ENCODE measurements at regions not wholly inside any gene's neighbourhood (a gene's known extent, or its start where the extent isn't known, plus 50 kb on each side); places are given as distances from the start of the nearest gene placed in this dataset.

GRCh38 chr18:72207280-72207679 lies 336.9 kb downstream of the CBLN2 start:
- no peak overlapping the region for H3K4me3 Mint-ChIP-seq
- H3K36me3 ChIP-seq (replicated peaks in 1 of 2; ENCODE audit: control insufficient read depth in 1 of 2, insufficient read depth in 2 of 2, low read length in 2 of 2): no peaks in the 10 kb centered on the region
- 100% methylated on average over 1 of the region's 6 CpGs for WGBS (ENCODE audit: insufficient coverage)
- H3K27me3 ChIP-seq (ENCODE audit: control insufficient read depth in 2 of 2, insufficient read depth in 2 of 2, low read length in 2 of 2): no peaks in the 10 kb centered on the region
- peaks cover 3 to 14% (median 8%) of the 10 kb centered on the region in 7 donors for H3K9me3 Mint-ChIP-seq
- TF ChIP-seq CTCF (IDR thresholded peaks at IDR 0.05): no peak
- H3K27ac Mint-ChIP-seq: no peak overlapping the region
- no peak overlapping the region for H2AFZ ChIP-seq (ENCODE audit: insufficient read depth, low read depth, low read length, poor library complexity, severe bottlenecking)
- no peak overlapping the region for H3K9ac ChIP-seq (ENCODE audit: insufficient read depth, low read length, poor library complexity, severe bottlenecking)
- H3K4me1 Mint-ChIP-seq: no peaks in the 10 kb centered on the region
- no peaks in the 10 kb centered on the region for H4K20me1 ChIP-seq (ENCODE audit: insufficient read depth, low read length)
- peaks cover 9 to 11% of the 10 kb centered on the region in 2 donors for H3K9me3 ChIP-seq (replicated peaks in 1 of 2; ENCODE audit: control insufficient read depth in 1 of 2, insufficient read depth in 1 of 2, low read length in 2 of 2)
- no peak for DNase-seq
- H3K4me3 ChIP-seq (replicated peaks in 1 of 3; ENCODE audit: low read depth in 2 of 3, low read length in 3 of 3): no peak overlapping the region
- intact Hi-C loops (cut with micrococcal nuclease): no loop called here
- H3K27ac ChIP-seq (ENCODE audit: low read depth in 1 of 2, low read length in 2 of 2): no peak overlapping the region
- no peak overlapping the region for H3K4me2 ChIP-seq (replicated peaks; ENCODE audit: extremely low read depth, low read length, poor library complexity, severe bottlenecking)
- no peaks in the 10 kb centered on the region for H3K4me1 ChIP-seq (ENCODE audit: control insufficient read depth in 1 of 2, insufficient read depth in 2 of 2, low read length in 2 of 2)
- H3K36me3 Mint-ChIP-seq: no peaks in the 10 kb centered on the region
- no peaks in the 10 kb centered on the region for H3K79me2 ChIP-seq (ENCODE audit: insufficient read depth, low read length)
- H3K27me3 Mint-ChIP-seq (ENCODE audit: low read depth in 3 of 3): peaks cover 0 to 1% (median 0%) of the 10 kb centered on the region in 3 donors

DNA sequence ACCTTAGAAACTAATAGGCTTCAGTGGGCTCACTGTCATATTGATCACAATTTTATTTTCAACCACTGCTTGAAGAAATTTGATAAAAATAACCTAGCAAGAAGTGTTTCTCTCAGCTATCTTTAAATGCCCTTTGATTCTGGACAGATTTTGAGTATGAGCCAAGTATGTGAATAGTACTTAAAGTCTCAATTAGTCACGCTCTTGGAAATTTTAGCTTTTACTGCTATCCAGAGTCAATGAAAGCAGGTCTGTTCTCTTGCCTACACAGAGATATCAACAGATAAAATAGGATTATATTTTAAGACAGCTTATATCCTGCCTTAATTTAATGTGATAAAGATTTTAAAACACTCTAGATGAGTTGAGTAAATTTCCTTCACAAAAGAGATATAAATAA lies 337.3 kb downstream of the CBLN2 start:
- no CpG with 5 or more reads among the region's 1 CpG for WGBS (ENCODE audit: insufficient coverage)
- intact Hi-C loops (cut with micrococcal nuclease): no loop called here

More for the DNA sequence above, 337.3 kb downstream of the CBLN2 start:
- no peak for TF ChIP-seq CTCF (IDR thresholded peaks at IDR 0.05)
- H3K4me3 ChIP-seq (replicated peaks in 1 of 3; ENCODE audit: low read depth in 2 of 3, low read length in 3 of 3): no peak overlapping the region
- DNase-seq: no peak
- no peak overlapping the region for H3K4me2 ChIP-seq (replicated peaks; ENCODE audit: extremely low read depth, low read length, poor library complexity, severe bottlenecking)
- H3K9me3 ChIP-seq (replicated peaks in 1 of 2; ENCODE audit: control insufficient read depth in 1 of 2, insufficient read depth in 1 of 2, low read length in 2 of 2): peaks cover 9 to 11% of the 10 kb centered on the region in 2 donors
- H3K79me2 ChIP-seq (ENCODE audit: insufficient read depth, low read length): no peaks in the 10 kb centered on the region
- Mint-ChIP-seq H3K4me3 (no peak overlapping the region), H3K36me3 (no peaks in the 10 kb centered on the region), H3K9me3 (peaks cover 3 to 14% (median 8%) of the 10 kb centered on the region in 7 donors), H3K27ac (no peak overlapping the region), H3K27me3 (ENCODE audit: low read depth in 3 of 3) (no peaks in the 10 kb centered on the region), H3K4me1 (no peaks in the 10 kb centered on the region)
- H3K27me3 ChIP-seq (ENCODE audit: control insufficient read depth in 2 of 2, insufficient read depth in 2 of 2, low read length in 2 of 2): no peaks in the 10 kb centered on the region
- no peak overlapping the region for H2AFZ ChIP-seq (ENCODE audit: insufficient read depth, low read depth, low read length, poor library complexity, severe bottlenecking)
- no peak overlapping the region for H3K9ac ChIP-seq (ENCODE audit: insufficient read depth, low read length, poor library complexity, severe bottlenecking)
- no peak overlapping the region for H3K27ac ChIP-seq (ENCODE audit: low read depth in 1 of 2, low read length in 2 of 2)
- no peaks in the 10 kb centered on the region for H3K36me3 ChIP-seq (replicated peaks in 1 of 2; ENCODE audit: control insufficient read depth in 1 of 2, insufficient read depth in 2 of 2, low read length in 2 of 2)
- H3K4me1 ChIP-seq (ENCODE audit: control insufficient read depth in 1 of 2, insufficient read depth in 2 of 2, low read length in 2 of 2): no peaks in the 10 kb centered on the region
- no peaks in the 10 kb centered on the region for H4K20me1 ChIP-seq (ENCODE audit: insufficient read depth, low read length)

All from CD14-positive monocyte (primary cell).